ENCODE measurements at regions not wholly inside any gene's neighbourhood (a gene's known extent, or its start where the extent isn't known, plus 50 kb on each side); places are given as distances from the start of the nearest gene placed in this dataset.

GRCh38 chr2:83837823-83838222, 621.3 kb downstream of the SUCLG1 start:
- intact Hi-C loops (cut with DNase I): no loop called here
- no peak for TF ChIP-seq CTCF (IDR thresholded peaks at IDR 0.05)
- no peak for TF ChIP-seq POLR2A (IDR thresholded peaks at IDR 0.05)
- Histone ChIP-seq H3K27ac (no peak overlapping the region), H3K36me3 (replicated peaks in 1 of 2; ENCODE audit: insufficient read depth in 1 of 2, low read depth in 2 of 2) (no peaks in the 10 kb centered on the region), H3K4me3 (no peak overlapping the region), H3K4me1 (no peaks in the 10 kb centered on the region), H3K27me3 (no peaks in the 10 kb centered on the region), H3K9me3 (no peaks in the 10 kb centered on the region)
- DNase-seq (no peak), ATAC-seq (no peak)
- WGBS, 2 donors: 38 to 48% methylated on average over 3 of the region's 3 CpGs

GRCh38 chr2:83827618-83828017, 631.5 kb downstream of the SUCLG1 start:
- 87 to 91% methylated on average over 2 of the region's 2 CpGs for WGBS, 2 donors
- Histone ChIP-seq H3K4me1 (no peaks in the 10 kb centered on the region), H3K36me3 (replicated peaks in 1 of 2; ENCODE audit: insufficient read depth in 1 of 2, low read depth in 2 of 2) (no peaks in the 10 kb centered on the region), H3K4me3 (no peak overlapping the region), H3K27me3 (no peaks in the 10 kb centered on the region), H3K9me3 (no peaks in the 10 kb centered on the region), H3K27ac (no peak overlapping the region)
- no peak for ATAC-seq
- intact Hi-C loops (cut with DNase I): no loop called here
- no peak for TF ChIP-seq POLR2A (IDR thresholded peaks at IDR 0.05)
- TF ChIP-seq CTCF (IDR thresholded peaks at IDR 0.05): no peak
- DNase-seq: no peak

GRCh38 chr2:83826577-83826976, 632.5 kb downstream of the SUCLG1 start:
- 65 to 68% methylated on average over 5 of the region's 5 CpGs for WGBS, 2 donors
- TF ChIP-seq POLR2A (IDR thresholded peaks at IDR 0.05): no peak
- ATAC-seq: no peak
- Histone ChIP-seq H3K27ac (no peak overlapping the region), H3K9me3 (no peaks in the 10 kb centered on the region), H3K27me3 (no peaks in the 10 kb centered on the region), H3K4me3 (no peak overlapping the region), H3K36me3 (replicated peaks in 1 of 2; ENCODE audit: insufficient read depth in 1 of 2, low read depth in 2 of 2) (no peaks in the 10 kb centered on the region), H3K4me1 (no peaks in the 10 kb centered on the region)
- DNase-seq: peak in 1 of 4 donors; percentile 22
- intact Hi-C loops (cut with DNase I): no loop called here

- Histone ChIP-seq H3K36me3 (replicated peaks in 1 of 2; ENCODE audit: insufficient read depth in 1 of 2, low read depth in 2 of 2) (no peaks in the 10 kb centered on the region), H3K4me3 (no peak overlapping the region), H3K9me3 (no peaks in the 10 kb centered on the region), H3K4me1 (no peaks in the 10 kb centered on the region), H3K27me3 (no peaks in the 10 kb centered on the region), H3K27ac (no peak overlapping the region)
- 77 to 92% methylated on average over 2 of the region's 2 CpGs for WGBS, 2 donors
- ATAC-seq: no peak
- intact Hi-C loops (cut with DNase I): no loop called here
- DNase-seq: no peak
- TF ChIP-seq CTCF (IDR thresholded peaks at IDR 0.05) (no peak), POLR2A (IDR thresholded peaks at IDR 0.05) (no peak)
Observed at GRCh38 chr2:83823229-83823628, 635.9 kb downstream of the SUCLG1 start.

GRCh38 chr2:83817511-83817910, 641.6 kb downstream of the SUCLG1 start:
- Histone ChIP-seq H3K9me3 (no peaks in the 10 kb centered on the region), H3K36me3 (replicated peaks in 1 of 2; ENCODE audit: insufficient read depth in 1 of 2, low read depth in 2 of 2) (no peaks in the 10 kb centered on the region), H3K4me1 (no peaks in the 10 kb centered on the region), H3K27me3 (no peaks in the 10 kb centered on the region), H3K4me3 (no peak overlapping the region), H3K27ac (no peak overlapping the region)
- ATAC-seq: no peak
- DNase-seq: no peak
- intact Hi-C loops (cut with DNase I): no loop called here
- 21 to 41% methylated on average over 3 of the region's 3 CpGs for WGBS, 2 donors
- TF ChIP-seq POLR2A (IDR thresholded peaks at IDR 0.05) (no peak), CTCF (IDR thresholded peaks at IDR 0.05) (peak in 4 of 7 experiments; percentile 10 to 30 (median 18))

Measured in body of pancreas (tissue), 4 donors.